ENCODE measurements at regions not wholly inside any gene's neighbourhood (a gene's known extent, or its start where the extent isn't known, plus 50 kb on each side); places are given as distances from the start of the nearest gene placed in this dataset.

DNA sequence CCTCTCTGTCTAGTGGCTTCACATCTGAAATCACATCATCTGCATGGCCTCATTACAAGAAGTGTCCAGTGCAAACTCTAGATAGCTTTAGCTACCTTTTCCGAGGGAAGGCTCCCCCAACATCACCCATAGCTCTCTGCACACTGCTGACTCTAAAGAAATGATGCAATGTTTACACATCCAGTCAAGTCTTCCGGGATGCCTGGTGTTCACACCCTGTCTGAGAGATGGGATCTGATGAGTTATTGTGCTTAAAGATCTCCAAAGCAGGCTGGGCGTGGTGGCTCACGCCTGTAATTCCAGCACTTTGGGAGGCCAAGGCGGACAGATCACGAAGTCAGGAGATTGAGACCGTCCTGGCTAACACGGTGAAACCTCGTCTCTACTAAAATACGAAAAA is 404.6 kb upstream of the IRAK1BP1 start:
- no peaks in the 10 kb centered on the region for H3K36me3 ChIP-seq (replicated peaks in 1 of 2; ENCODE audit: control insufficient read depth in 1 of 2, insufficient read depth in 2 of 2, low read length in 1 of 2)
- TF ChIP-seq RCOR1 (IDR thresholded peaks at IDR 0.05; ENCODE audit: low read length): no peak
- no peak for TF ChIP-seq RFX5 (IDR thresholded peaks at IDR 0.05; ENCODE audit: low read length)
- TF ChIP-seq TAF1 (IDR thresholded peaks at IDR 0.05; ENCODE audit: borderline replicate concordance, low read depth, low read length): no peak
- TF ChIP-seq, protein P1, sequence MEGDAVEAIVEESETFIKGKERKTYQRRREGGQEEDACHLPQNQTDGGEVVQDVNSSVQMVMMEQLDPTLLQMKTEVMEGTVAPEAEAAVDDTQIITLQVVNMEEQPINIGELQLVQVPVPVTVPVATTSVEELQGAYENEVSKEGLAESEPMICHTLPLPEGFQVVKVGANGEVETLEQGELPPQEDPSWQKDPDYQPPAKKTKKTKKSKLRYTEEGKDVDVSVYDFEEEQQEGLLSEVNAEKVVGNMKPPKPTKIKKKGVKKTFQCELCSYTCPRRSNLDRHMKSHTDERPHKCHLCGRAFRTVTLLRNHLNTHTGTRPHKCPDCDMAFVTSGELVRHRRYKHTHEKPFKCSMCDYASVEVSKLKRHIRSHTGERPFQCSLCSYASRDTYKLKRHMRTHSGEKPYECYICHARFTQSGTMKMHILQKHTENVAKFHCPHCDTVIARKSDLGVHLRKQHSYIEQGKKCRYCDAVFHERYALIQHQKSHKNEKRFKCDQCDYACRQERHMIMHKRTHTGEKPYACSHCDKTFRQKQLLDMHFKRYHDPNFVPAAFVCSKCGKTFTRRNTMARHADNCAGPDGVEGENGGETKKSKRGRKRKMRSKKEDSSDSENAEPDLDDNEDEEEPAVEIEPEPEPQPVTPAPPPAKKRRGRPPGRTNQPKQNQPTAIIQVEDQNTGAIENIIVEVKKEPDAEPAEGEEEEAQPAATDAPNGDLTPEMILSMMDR (IDR thresholded peaks at IDR 0.05): no peak
- TF ChIP-seq RXRA (IDR thresholded peaks at IDR 0.05; ENCODE audit: borderline replicate concordance, low read depth): no peak
- TF ChIP-seq NRF1 (IDR thresholded peaks at IDR 0.05; ENCODE audit: low read depth, low read length): no peak
- TF ChIP-seq TCF12 (IDR thresholded peaks at IDR 0.05): no peak
- no peak for TF ChIP-seq MXI1 (IDR thresholded peaks at IDR 0.05; ENCODE audit: low read depth, low read length)
- TF ChIP-seq, protein P2, sequence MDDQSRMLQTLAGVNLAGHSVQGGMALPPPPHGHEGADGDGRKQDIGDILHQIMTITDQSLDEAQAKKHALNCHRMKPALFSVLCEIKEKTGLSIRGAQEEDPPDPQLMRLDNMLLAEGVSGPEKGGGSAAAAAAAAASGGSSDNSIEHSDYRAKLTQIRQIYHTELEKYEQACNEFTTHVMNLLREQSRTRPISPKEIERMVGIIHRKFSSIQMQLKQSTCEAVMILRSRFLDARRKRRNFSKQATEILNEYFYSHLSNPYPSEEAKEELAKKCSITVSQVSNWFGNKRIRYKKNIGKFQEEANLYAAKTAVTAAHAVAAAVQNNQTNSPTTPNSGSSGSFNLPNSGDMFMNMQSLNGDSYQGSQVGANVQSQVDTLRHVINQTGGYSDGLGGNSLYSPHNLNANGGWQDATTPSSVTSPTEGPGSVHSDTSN (IDR thresholded peaks at IDR 0.05): no peak
- no peak for TF ChIP-seq REST (IDR thresholded peaks at IDR 0.05; ENCODE audit: low read depth, low read length)
- no peak for TF ChIP-seq ZBTB33 (IDR thresholded peaks at IDR 0.05; ENCODE audit: borderline replicate concordance, low read depth)
- no peak for TF ChIP-seq ELF1 (IDR thresholded peaks at IDR 0.05)
- TF ChIP-seq FOXM1 (IDR thresholded peaks at IDR 0.05; ENCODE audit: low read depth): no peak
- TF ChIP-seq FOSL2 (IDR thresholded peaks at IDR 0.05; ENCODE audit: borderline replicate concordance, low read depth): no peak
- TF ChIP-seq, protein P3, sequence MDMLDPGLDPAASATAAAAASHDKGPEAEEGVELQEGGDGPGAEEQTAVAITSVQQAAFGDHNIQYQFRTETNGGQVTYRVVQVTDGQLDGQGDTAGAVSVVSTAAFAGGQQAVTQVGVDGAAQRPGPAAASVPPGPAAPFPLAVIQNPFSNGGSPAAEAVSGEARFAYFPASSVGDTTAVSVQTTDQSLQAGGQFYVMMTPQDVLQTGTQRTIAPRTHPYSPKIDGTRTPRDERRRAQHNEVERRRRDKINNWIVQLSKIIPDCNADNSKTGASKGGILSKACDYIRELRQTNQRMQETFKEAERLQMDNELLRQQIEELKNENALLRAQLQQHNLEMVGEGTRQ (IDR thresholded peaks at IDR 0.05; ENCODE audit: borderline replicate concordance, low read depth, low read length): no peak
- TF ChIP-seq SIN3A (IDR thresholded peaks at IDR 0.05; ENCODE audit: borderline replicate concordance, low read depth, low read length): no peak
- no peak for TF ChIP-seq GATA2 (CRISPR knock-in tag; IDR thresholded peaks at IDR 0.05)
- no peak overlapping the region for H2AFZ ChIP-seq (ENCODE audit: low read depth)
- H3K9ac ChIP-seq: no peak overlapping the region
- no peak for DNase-seq
- H3K4me1 ChIP-seq (ENCODE audit: control insufficient read depth in 1 of 2, insufficient read depth in 2 of 2, low read depth in 1 of 2, low read length in 1 of 2): no peaks in the 10 kb centered on the region
- H3K4me3 ChIP-seq (ENCODE audit: low read depth in 2 of 2, low read length in 1 of 2): no peak overlapping the region
- H3K9me2 ChIP-seq: no peaks in the 10 kb centered on the region
- H3K27ac ChIP-seq (ENCODE audit: low read depth in 2 of 2, low read length in 1 of 2): no peak overlapping the region
- no peak overlapping the region for H3K4me2 ChIP-seq
- H3K9me3 ChIP-seq: no peaks in the 10 kb centered on the region
- no peaks in the 10 kb centered on the region for H4K20me1 ChIP-seq (ENCODE audit: insufficient read depth)
- POLR2A ChIA-PET: no interaction called here
- H3F3A ChIP-seq (replicated peaks; ENCODE audit: insufficient read depth): no peaks in the 10 kb centered on the region
- H3K27me3 ChIP-seq (ENCODE audit: insufficient read depth): no peaks in the 10 kb centered on the region
- 82% methylated on average over 10 of the region's 10 CpGs for WGBS (ENCODE audit: low lambda C conversion rate)
- H3K79me2 ChIP-seq (ENCODE audit: insufficient read depth): no peaks in the 10 kb centered on the region
- CTCF ChIA-PET: interaction anchor here (1.0 kb wide), 1 partner anchor 35 kb away, joined by 3 read pairs; no protein-coding TSS in a partner anchor
